Upper lobe of right lung (tissue), 1 donor: ENCODE measurements at regions not wholly inside any gene's neighbourhood (a gene's known extent, or its start where the extent isn't known, plus 50 kb on each side); places are given as distances from the start of the nearest gene placed in this dataset.

Experiments used
- ATAC-seq: fragments of 200-7000 bp; cut with Tn5 transposase; one replicate; pipeline ENCODE4 v1.9.1; 2020; ENCODE audit warnings: mild to moderate bottlenecking, moderate library complexity
- DNase-seq: peaks from one replicate; pipeline ENCODE4 v3.0.0-alpha.2; 2020
- H3K27ac ChIP-seq: fragments of 200-600 bp; one replicate; pipeline ENCODE4 v1.8.0; 2022
- H3K27me3 ChIP-seq: fragments of 200-600 bp; one replicate; pipeline ENCODE4 v1.8.0; 2022; ENCODE audit warnings: mild to moderate bottlenecking
- H3K36me3 ChIP-seq: fragments of 200-600 bp; one replicate; pipeline ENCODE4 v1.8.0; 2022
- H3K4me1 ChIP-seq: fragments of 200-600 bp; one replicate; pipeline ENCODE4 v1.8.0; 2022
- H3K4me3 ChIP-seq: fragments of 200-600 bp; one replicate; pipeline ENCODE4 v1.8.0; 2022; ENCODE audit warnings: mild to moderate bottlenecking
- H3K9me3 ChIP-seq: fragments of 200-600 bp; one replicate; pipeline ENCODE4 v1.8.0; 2022
- CTCF ChIP-seq: fragments of 200-600 bp; IDR thresholded peaks from one replicate; pipeline ENCODE4 v1.8.0; 2022; ENCODE audit warnings: antibody characterized with exemption
- intact Hi-C: fragments of 100-400 bp; cut with DNase I; formaldehyde crosslinking; loops from one replicate; pipeline ENCODE4 v1.11.0; 2022
- donor health status: DM: no; HTN: yes; CAD: no; lungs with severe emphysema.

DNA sequence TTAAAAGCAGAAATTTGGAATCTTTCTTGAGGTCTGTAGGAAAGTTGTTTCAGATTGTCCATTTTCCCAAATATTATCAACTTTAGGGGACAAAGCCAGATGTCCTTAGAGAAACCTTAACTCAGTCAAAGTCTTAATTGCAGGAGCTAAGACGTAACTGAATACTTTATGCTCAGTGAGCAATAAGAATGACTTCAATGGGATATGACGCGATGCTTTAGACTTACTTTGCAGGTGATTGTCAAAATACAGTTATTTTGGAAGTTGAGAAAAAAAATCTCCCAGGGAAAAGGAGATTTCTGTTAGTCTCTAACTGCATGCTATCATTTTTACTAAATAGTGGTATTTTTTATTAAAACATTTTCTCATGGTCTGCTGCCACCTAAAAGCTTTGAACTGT is 750.9 kb upstream of the STXBP6 start:
- H3K4me3 ChIP-seq: no peak overlapping the region
- no peaks in the 10 kb centered on the region for H3K36me3 ChIP-seq
- no peaks in the 10 kb centered on the region for H3K27me3 ChIP-seq
- ATAC-seq: no peak
- intact Hi-C loops: no loop called here
- no peaks in the 10 kb centered on the region for H3K9me3 ChIP-seq
- no peaks in the 10 kb centered on the region for H3K4me1 ChIP-seq
- TF ChIP-seq CTCF: no peak
- DNase-seq: no peak
- H3K27ac ChIP-seq: no peak overlapping the region

GRCh38 chr14:25788252-25788651 is 738.3 kb upstream of the STXBP6 start:
- intact Hi-C loops: no loop called here
- Histone ChIP-seq H3K27ac (no peak overlapping the region), H3K9me3 (no peaks in the 10 kb centered on the region), H3K27me3 (no peaks in the 10 kb centered on the region), H3K36me3 (no peaks in the 10 kb centered on the region), H3K4me1 (no peaks in the 10 kb centered on the region), H3K4me3 (no peak overlapping the region)
- TF ChIP-seq CTCF: no peak
- ATAC-seq (no peak), DNase-seq (no peak)

GRCh38 chr14:25765909-25766308 is 716.0 kb upstream of the STXBP6 start:
- no peak overlapping the region for H3K27ac ChIP-seq
- intact Hi-C loops: no loop called here
- no peaks in the 10 kb centered on the region for H3K9me3 ChIP-seq
- DNase-seq (no peak), ATAC-seq (no peak)
- no peaks in the 10 kb centered on the region for H3K36me3 ChIP-seq
- no peaks in the 10 kb centered on the region for H3K27me3 ChIP-seq
- no peak overlapping the region for H3K4me3 ChIP-seq
- no peak for TF ChIP-seq CTCF
- no peaks in the 10 kb centered on the region for H3K4me1 ChIP-seq

GRCh38 chr14:25759920-25760655 is 710.1 kb upstream of the STXBP6 start:
- intact Hi-C loops: no loop called here
- TF ChIP-seq CTCF: no peak
- H3K36me3 ChIP-seq: no peaks in the 10 kb centered on the region
- ATAC-seq (no peak), DNase-seq (no peak)
- H3K27ac ChIP-seq: no peak overlapping the region
- no peaks in the 10 kb centered on the region for H3K27me3 ChIP-seq
- no peaks in the 10 kb centered on the region for H3K9me3 ChIP-seq
- H3K4me1 ChIP-seq: no peaks in the 10 kb centered on the region
- no peak overlapping the region for H3K4me3 ChIP-seq

GRCh38 chr14:25759256-25759655 is 709.3 kb upstream of the STXBP6 start:
- H3K4me1 ChIP-seq: no peaks in the 10 kb centered on the region
- DNase-seq: no peak
- no peak overlapping the region for H3K4me3 ChIP-seq
- no peak for TF ChIP-seq CTCF
- intact Hi-C loops: no loop called here
- H3K27ac ChIP-seq: no peak overlapping the region
- no peaks in the 10 kb centered on the region for H3K36me3 ChIP-seq
- H3K27me3 ChIP-seq: no peaks in the 10 kb centered on the region
- no peak for ATAC-seq
- no peaks in the 10 kb centered on the region for H3K9me3 ChIP-seq

DNA sequence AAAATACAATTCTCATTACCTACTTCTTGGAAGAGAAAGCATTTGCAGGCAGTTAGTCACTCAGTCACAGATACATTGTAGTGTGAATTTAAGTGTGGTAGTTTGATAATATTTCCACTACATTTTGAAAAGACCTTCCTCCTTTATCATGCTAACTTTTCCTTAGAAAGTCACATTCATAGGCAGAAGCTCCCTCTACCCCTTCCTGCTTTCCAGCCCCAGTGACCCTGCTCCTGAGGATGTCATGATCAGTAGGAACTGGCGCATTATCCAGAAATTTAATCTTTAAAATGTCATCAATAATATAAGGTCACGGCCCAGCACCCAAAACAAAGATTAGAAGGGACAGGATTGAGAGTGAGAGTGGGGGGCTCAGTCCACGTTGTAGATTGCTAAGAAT is 707.4 kb upstream of the STXBP6 start:
- H3K4me1 ChIP-seq: no peaks in the 10 kb centered on the region
- no peaks in the 10 kb centered on the region for H3K9me3 ChIP-seq
- intact Hi-C loops: no loop called here
- no peak for DNase-seq
- no peak for TF ChIP-seq CTCF
- ATAC-seq: no peak
- H3K36me3 ChIP-seq: no peaks in the 10 kb centered on the region
- no peaks in the 10 kb centered on the region for H3K27me3 ChIP-seq
- H3K27ac ChIP-seq: no peak overlapping the region
- H3K4me3 ChIP-seq: no peak overlapping the region
